GM19239 (cell line): ENCODE measurements at regions not wholly inside any gene's neighbourhood (a gene's known extent, or its start where the extent isn't known, plus 50 kb on each side); places are given as distances from the start of the nearest gene placed in this dataset.

Source experiments
- DNase-seq: peaks from one replicate; pipeline ENCODE4 v3.0.0; 2011; ENCODE audit warnings: low spot score; ENCODE audit not compliant: insufficient read length
- FAIRE-seq: peaks from 2 replicates; lab custom pipeline; 2011; peaks lifted over from hg19 to GRCh38; lab: Jason Lieb, UNC

DNA sequence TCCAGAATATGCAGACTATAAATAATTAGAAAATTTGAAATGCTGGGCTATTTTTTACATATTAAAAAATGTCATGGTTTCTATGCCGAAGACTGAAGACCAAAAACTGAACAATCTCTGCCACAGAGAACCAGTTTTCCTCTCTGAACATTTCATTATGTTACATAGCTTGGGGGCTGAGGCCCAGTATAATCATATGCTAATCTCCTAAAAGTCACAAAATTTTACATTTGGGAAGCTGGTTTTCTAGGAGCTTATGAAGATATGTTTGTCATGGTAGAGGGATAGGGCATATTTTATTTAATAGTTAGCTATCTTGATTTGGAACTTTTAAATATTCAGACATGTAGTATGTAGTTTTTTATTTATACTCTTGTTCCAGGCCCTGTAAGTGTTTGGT lies 167.8 kb downstream of the GPAT3 start:
- no peak for FAIRE-seq

DNA sequence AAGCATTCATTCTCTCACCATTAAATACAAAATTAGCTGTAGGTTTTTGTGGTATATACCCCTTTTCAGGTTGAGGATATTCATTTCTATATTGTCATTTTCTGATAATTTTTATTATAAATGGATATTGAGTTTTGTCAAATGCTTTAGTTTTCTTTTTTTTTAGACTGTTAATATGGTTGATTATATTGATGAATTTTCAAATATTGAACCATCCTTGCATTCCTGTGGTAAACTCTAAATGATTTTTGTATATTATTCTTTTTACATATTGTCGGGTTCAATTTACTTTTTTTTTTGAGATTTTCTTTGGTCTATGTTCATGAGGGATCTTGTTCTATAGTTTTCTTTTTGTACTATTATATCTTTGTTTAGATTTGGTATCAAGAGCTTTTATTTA lies 165.1 kb downstream of the GPAT3 start:
- no peak for DNase-seq
- FAIRE-seq = no peak

More for the DNA sequence above, 167.8 kb downstream of the GPAT3 start:
- no peak for DNase-seq

DNA sequence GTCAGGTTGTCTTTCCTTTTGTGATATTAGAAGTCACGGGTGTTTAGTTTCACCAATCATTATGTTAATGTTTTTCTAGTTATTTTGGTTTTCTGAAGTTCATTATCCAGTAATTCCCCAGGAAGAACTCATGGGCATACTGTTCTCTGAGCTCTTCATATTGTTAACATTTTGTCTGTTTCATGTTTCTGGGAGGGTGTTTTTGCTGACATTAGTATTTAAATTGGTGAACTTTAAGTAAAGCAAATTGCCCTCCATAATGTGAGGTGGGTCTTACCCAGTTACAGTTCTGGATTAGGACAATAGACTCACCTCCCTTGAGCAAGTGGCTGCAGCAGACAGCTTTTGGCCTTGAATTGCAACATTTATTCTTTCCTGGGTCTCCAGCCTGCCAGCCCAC lies 163.4 kb downstream of the GPAT3 start:
- DNase-seq (no peak), FAIRE-seq (no peak)

DNA sequence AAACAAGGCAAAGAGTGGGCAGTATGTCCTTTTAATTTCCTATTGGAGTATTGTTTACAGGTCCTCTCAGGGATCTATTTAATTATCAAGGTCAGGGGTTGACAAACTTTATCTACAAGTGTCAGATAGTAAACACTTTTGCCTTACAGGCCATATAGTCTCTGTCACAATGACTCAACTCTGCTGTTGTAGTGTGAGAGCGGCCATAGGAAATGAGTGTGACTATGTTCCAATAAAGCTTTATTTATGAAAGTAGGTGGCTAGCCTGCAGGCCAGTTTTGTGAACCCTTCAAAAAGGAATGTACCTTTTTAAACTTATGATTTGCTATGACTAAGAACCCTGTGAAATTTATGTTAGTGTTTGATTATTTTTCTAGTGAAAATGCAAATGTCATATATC lies 156.1 kb downstream of the GPAT3 start:
- FAIRE-seq (no peak), DNase-seq (no peak)

DNA sequence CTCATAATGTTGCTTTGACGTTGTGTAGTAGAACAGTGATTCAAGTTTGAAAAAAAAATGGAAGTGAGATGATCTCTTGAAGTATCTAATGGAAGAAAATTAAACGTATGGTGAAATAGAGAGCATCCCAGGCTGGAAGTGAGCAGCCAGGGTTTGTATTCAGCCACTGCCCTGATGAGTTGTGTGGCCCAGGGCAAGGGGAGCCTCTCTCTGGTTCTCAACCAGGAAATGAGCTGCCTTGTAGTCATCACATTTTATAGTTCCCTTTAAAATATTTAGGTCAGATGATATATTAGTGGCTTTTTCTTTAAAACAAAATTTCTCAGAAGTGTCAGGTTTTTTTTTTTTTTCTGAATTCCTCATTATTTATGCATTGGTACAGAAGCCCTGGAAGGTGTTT lies 150.3 kb downstream of the GPAT3 start:
- DNase-seq (no peak), FAIRE-seq (no peak)

DNA sequence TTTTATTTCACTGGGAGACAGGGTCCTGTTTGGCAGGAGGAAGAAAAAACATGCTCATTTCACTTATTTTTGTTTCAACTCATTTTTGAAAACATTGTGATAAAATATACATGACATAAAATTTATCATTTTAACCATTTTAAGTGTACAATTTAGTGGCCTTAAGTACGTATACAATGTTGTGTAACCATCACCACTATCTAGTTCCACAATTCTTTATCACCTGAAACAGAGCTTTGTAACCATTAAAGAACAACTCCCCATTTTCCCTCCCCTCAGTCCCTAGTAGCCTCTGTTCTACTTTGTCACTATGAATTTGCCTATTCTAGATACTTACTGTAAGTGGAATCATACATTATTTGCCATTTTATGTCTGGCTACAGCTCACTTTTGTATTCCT lies 143.8 kb downstream of the GPAT3 start:
- FAIRE-seq (no peak), DNase-seq (no peak)

DNA sequence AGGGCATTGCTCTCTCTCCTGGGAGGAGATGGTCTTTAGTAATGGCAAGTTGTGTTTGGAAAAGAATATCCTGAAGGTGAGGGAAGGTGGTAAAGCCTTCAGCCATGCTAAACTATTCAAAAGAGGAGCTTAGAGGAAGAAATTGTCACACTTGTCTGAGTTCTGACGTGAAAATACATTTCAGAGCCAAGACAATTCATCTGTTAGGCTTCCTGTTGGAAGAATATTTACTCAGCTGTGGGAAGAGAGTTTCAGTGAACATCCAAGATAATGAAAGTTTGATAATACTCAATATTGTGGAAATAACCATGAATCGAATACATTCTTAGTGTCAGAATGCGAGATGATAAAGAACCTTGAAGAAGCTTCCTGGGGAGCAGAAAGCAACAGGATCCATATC lies 143.3 kb downstream of the GPAT3 start:
- FAIRE-seq = no peak
- DNase-seq = no peak

DNA sequence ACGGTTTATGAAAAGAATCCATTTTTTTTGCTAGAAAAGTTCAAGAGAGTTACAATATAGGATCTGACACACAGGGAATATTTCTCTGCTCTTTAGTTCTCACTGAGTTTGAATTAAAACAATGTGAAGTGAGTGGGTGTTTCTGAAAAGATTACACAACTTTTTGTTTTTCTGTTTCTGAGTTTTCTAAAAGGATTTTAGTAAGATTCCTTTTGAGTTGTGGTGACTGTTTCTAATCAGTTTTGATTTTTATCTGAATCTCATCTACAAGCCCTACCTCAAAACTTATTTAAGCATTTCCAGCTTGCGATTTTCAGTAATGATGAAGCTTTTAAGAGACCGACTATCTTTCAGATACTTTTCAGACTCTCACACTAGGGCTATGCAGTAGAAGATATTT lies 141.7 kb downstream of the GPAT3 start:
- FAIRE-seq = no peak
- no peak for DNase-seq

DNA sequence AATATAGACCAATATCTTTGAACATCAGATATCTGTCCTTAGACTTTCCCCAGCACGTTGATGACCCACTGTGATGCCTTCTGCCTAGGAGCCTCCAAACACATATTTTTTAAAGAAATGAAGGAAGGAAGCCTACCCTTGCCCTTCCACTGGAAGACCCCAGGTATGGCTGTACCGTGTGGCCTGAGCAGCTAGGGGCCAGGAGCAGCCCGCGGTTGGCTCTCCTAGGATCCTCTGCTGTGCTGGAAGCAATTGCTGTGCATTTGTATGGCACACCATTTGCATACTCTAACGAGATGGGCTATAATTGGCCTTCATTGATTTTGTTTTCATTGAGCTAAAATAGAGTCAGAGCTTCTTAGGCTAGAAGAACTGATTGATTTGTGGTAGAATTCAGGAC lies 128.8 kb downstream of the GPAT3 start:
- DNase-seq (no peak), FAIRE-seq (no peak)

DNA sequence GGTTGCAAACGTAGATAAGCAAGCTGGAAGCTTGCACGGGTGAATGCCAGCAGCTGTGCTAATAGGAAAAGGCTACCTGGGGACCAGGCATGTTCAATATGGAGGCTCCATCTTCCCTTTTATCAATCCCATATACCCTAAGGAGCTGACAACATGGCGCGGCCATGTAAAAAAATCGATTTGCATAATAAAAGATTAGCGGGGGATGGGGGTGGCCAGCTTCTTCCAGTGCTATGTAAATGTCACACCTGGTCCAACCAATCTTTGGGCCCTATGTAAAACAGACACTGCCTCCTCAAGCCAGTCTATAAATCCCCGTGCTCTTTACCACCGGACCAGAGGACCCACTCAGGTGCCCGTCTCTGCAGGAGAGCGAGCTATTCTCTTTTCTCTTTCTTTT lies 128.2 kb downstream of the GPAT3 start:
- FAIRE-seq = no peak

DNA sequence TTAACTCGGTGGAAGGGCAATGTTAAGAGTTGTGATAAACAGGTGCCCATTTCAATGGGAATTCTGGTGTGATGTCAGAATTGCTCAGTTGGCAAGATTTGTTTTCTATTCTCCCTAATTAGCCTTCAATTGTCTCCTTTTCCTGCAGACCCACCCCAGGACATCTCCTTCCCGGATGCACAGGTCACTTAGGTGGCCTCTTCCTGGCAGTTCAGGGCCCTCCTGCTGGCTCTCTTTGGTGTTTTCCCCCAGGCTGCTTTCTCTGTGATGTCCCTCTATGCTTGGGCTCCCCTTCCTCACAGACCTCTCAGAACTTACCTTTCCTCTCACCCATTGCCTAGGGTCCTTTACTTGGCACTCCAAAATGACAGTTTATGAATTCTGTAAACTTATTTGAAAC lies 126.3 kb downstream of the GPAT3 start:
- FAIRE-seq (no peak), DNase-seq (no peak)

More for the DNA sequence above, 128.2 kb downstream of the GPAT3 start:
- no peak for DNase-seq

DNA sequence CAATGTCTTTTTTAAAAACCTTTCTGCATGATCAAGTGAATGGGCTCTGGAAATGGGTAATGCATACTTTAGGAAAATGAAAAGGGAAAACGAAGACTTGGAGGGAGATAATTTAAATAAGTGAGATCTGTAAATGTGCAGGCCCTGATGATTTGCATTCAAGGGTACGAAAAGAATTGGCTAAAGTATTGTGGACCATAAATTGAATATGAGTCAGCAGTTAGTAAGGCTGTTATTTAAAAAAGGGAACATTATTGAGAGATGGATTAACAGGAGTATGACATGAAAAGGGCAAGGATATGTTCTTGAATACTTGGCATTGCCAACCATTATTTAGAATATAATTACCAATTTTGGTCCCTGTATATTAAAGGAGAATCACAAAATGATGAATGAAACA lies 125.5 kb downstream of the GPAT3 start:
- FAIRE-seq (no peak), DNase-seq (no peak)

DNA sequence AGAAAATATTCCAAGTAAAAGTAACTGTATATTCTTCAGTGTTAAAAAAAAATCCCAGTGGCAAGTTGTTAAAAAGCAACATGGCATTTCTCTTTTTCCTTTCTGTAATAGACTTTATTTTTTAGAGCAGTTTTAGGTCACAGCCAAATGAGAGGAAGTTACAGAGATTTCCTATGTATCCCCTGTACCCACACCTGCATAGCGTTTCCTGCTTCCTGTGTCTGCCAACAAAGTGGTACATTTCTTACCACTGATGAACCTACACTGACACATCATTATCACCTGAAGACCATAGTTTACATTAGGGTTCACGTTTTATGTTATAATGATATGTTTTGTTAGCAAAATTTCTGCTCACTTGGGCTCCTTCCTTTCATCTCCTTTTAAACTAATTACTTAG lies 124.7 kb downstream of the GPAT3 start:
- no peak for DNase-seq

DNA sequence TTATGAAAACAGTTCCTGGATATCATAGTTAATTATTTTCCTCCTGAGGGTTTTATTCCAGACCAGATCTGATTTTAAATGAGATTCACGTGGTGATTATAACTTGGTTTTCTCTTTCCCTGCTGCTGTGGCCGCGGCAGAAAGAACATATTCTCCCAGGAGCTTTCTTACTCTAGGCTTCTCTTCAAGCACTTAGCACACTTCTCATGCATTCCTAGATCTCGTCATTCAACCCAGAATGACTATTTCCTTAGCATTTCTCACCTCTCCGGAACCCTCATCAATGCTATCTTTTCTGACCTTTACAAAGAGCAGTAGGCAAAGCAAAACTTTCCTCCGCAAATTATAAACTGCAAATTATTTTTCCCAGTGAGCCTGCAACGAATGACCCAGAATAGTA lies 122.9 kb downstream of the GPAT3 start:
- FAIRE-seq (no peak), DNase-seq (no peak)

More for the DNA sequence above, 124.7 kb downstream of the GPAT3 start:
- no peak for FAIRE-seq

DNA sequence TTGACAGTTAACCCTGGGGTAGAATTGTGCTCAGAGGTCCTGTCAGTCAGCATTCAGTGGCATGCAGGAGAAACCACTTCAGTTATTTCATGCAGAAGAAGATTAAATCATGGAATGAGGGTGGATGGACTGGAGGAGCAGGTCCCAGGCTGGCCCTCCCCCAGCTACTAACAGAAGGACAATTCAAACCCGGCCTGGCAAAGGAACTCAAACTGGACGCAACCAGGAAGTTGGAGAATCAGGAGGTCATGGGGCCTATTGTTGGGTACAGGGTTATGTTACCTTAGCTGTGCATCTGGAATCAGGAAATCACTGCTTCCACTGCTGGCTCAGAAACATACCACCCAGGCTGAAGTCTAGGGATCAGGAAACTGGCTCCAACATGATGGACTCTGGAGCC lies 121.4 kb downstream of the GPAT3 start:
- FAIRE-seq = no peak
- DNase-seq = no peak
